Ramos (cell line): ENCODE measurements at regions not wholly inside any gene's neighbourhood (a gene's known extent, or its start where the extent isn't known, plus 50 kb on each side); places are given as distances from the start of the nearest gene placed in this dataset.
"Not testable (repeated sequence)": the region's sequence is repeated elsewhere in the genome, so short reads cannot be mapped to it uniquely, and the experiment has no call there.

ENCODE experiments used
- in situ Hi-C: fragments of 300-500 bp; cut with MboI; formaldehyde crosslinking; loops from one replicate; pipeline ENCODE4 v1.14.3; 2022; ENCODE audit warnings: low sequenced_read_pairs; ENCODE audit not compliant: unreplicated experiment

GRCh38 chr3:88986834-88987233, 120.6 kb upstream of the EPHA3 start:
- in situ Hi-C loops, result no loop called here

DNA sequence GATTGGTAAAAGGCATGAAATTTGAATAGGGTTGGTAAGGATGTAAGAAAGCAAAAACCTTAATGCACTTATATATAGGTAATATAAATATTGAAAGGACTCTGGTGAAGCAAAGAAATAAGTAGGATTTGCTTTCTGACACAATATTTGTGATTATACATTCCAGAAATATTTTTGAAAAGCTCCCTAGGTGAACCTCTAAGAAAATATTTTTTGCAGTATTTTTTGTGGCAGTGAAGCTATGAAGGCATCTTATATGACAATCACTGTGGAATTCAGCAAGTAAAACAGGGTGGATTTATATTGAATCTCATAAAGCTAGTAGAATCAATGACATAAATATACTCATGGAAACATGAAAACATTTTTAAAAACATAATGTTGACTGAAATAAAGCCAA, 119.6 kb upstream of the EPHA3 start:
- in situ Hi-C loops, result no loop called here

- in situ Hi-C loops, result no loop called here
Observed at GRCh38 chr3:88988906-88989305, 118.5 kb upstream of the EPHA3 start.

DNA sequence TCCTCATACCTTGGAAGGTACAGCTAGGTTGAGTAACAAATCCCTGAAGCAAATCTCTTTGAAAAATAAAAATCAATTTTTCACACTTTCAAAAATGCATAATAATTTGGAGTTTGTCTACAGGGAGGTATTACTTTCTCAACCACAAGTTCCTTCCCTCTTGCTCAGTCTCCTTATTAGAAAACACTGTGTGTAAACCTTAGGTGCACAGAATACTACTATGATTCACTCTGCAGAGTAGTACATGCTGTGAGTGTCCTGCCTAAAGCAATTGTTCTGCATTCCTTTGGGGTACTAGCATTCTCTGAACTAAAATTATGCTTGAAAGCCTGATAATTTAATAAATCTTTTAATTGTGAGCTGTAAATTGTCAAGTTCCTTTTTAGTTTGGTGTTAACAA, 115.9 kb upstream of the EPHA3 start:
- in situ Hi-C loops, result no loop called here

- in situ Hi-C loops, result no loop called here
Observed at GRCh38 chr3:88996691-88997090, 110.7 kb upstream of the EPHA3 start.

DNA sequence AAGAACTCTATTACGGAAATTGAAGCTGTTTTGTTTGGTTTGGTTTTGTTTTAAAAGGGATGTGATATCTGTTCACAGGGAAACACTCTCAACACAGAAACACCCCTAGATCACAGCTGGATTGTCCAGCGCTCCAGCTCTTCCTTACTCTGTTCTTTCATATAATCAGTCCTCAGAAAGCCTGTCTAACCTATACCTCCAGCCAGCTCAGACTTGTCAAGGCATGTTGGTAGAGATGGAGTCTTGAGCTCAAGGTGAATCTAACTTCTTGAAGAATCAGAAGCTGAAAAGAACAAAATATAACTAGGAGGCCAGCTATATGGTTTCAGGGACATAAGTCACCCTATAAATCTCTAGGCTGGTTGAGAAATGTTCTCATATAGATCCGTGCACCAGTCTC, 110.2 kb upstream of the EPHA3 start:
- in situ Hi-C loops, result no loop called here

DNA sequence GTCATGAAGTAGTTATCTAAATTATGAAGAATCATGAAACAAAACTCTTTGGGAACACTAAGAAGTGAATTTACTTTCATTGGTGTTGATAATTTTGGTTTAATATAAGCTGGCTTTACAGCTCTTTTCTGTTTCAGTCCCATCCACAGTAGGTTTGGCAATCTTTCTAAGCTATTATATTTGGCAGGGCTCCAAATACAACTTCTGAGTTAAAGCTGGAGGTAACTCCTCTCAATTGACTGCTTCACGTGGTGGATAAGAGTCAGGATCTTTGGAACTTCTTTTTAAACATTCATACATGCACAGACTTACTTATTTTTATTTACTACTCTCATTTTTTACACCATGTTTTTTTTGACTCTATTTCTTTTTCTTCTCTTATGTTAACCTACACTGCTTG, 106.5 kb upstream of the EPHA3 start:
- in situ Hi-C loops, result no loop called here

DNA sequence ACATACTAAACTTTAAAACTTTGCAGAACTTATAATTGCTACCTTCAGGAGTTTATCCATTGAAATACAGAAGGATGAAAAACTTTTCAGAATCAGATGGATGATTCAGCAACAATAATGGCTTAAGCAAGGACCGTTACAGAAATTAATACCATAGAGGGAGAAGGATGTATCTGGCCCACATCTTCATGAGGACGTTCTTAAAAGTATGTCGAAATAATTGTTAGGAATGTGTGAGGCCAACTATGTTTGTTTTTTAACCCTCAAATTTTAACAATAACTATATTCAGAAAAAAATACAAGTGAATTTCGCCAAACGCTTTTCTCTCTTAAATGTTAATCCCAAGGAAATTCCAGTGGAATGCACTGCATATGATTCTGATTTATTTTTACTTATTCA, 105.2 kb upstream of the EPHA3 start:
- in situ Hi-C loops, result no loop called here

- in situ Hi-C loops, result no loop called here
Observed at GRCh38 chr3:89013536-89013935, 93.9 kb upstream of the EPHA3 start.

DNA sequence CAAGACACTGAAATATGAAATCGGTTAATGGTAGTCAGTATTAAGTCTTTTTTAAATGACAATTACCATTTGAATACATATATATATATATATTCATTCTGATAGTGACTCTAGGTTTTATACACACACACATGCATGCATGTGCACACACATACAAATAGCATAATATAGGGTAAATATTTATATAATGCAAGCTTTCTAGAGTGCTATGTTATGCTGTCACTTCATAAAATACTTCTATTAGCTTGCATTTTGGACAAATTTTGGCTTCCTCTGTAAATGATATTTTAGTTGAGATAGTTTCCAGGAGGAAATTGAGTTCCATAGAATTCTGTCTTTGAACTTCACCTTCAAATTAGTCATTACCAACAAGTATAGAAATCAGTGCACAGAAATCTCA, 89.9 kb upstream of the EPHA3 start:
- in situ Hi-C loops, result no loop called here

GRCh38 chr3:89025185-89025584, 82.2 kb upstream of the EPHA3 start:
- in situ Hi-C loops, result no loop called here

DNA sequence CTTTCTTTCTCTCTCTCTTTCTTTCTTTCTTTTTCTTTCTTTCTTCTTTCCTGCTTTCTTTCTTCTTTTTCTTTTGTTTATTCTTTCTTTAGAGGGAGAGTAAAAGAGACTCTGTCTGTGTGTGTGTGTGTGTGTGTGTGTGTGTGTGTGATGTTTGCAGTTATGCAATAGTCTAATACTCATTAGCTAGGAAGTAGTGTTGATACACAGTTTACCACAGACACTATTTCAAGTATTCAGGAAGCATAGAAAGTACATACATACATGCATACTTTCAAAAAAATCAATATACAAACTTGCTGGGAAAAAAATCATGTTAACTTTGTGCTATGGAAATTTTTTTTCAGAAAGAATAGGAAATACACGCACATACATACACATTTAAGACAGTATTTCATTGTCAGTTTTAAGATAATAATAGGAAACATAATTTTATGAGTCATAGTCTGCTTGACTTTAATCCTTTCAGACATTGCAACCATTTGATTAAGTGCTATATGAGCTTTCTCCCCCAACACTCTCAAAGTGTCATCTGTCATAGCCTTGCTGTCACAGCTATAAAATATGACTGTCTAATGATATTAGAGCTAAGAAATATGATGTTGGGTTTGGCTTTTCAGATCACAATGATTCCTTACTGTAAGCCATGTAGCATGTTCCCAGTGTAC, 74.9 kb upstream of the EPHA3 start:
- in situ Hi-C loops, result no loop called here

GRCh38 chr3:89034723-89035122, 72.7 kb upstream of the EPHA3 start:
- in situ Hi-C loops, result not testable (repeated sequence)

- in situ Hi-C loops, result no loop called here
Observed at GRCh38 chr3:89038869-89039268, 68.6 kb upstream of the EPHA3 start.

DNA sequence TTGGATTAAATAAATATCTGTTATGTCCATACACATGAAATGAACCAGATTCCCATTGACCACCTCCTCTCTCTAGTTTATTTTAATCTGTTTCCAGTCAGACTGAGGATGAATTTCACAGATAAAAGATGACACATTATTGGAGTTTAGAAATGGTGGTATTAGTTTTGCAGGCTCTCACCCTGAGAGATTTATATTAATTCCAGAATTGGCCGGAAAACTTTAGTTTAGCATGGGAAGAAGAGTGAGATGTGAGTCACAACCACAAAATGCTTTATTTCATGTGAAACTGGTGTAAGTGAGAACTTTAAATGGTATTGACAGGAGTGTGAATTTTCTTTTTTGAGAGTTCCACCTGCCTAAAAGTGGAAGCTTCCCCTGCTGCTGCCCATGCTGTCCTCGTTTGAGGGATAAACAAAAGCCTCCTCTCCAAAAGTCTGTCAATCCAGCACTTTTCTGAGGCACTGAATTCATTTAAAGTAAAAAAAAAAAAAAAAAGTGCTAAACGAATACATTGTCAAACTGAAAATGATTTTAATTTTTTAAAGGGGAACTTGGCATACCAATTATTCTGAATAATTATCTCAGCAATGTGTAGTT, 65.1 kb upstream of the EPHA3 start:
- in situ Hi-C loops, result no loop called here

GRCh38 chr3:89043406-89043932, 64.0 kb upstream of the EPHA3 start:
- in situ Hi-C loops, result no loop called here

GRCh38 chr3:89046661-89047060, 60.8 kb upstream of the EPHA3 start:
- in situ Hi-C loops, result no loop called here

DNA sequence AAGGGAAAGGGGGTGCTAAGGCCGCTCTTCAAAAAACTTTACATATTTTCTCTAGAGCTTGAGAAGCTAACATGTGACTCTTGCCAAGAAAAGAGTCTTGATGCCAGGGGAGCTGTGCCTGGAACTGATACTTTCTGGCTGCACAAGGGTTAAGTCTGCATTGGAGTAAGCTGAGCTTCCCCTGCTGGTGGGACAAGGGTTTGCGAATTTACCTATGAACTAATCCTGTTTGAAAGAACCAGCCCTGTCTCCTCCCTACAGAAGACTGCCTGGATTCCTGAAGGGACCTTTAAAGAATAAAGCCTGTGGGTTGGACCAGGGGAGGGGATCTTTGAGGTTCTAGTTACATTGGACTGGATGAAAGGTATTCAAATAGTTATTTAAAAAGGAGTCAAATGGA, 58.3 kb upstream of the EPHA3 start:
- in situ Hi-C loops, result no loop called here

- in situ Hi-C loops, result no loop called here
Observed at GRCh38 chr3:89052386-89052785, 55.0 kb upstream of the EPHA3 start.

DNA sequence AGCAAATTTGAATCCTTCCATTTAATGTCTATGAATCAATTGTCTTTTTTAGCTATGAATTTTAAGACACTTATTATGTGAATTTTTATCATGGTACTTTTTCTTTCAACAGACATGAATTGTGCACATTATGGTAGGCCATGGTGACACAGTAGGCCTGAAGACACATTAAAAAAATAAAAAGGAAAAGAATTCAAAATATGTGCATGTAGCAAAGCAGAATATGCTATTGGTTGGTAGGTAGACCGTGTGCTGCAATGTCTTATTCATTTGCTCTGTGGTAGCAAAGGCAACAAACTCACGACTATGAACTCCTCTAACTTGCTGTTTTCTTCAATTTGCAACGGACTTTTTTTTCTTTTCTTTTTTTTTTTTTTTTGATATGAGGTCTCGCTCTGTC, 50.0 kb upstream of the EPHA3 start:
- in situ Hi-C loops, result no loop called here
